Endothelial cell of umbilical vein (primary cell): ENCODE measurements at regions not wholly inside any gene's neighbourhood (a gene's known extent, or its start where the extent isn't known, plus 50 kb on each side); places are given as distances from the start of the nearest gene placed in this dataset.

Source experiments
- MYC ChIP-seq: IDR thresholded peaks from one replicate; pipeline ENCODE4 v1.6.1; 2011; ENCODE audit warnings: mild to moderate bottlenecking, low read depth, low read length
- POLR2A ChIP-seq: IDR thresholded peaks from 2 replicates; pipeline ENCODE4 v1.6.1; 2012; ENCODE audit warnings: low read depth, mild to moderate bottlenecking, control low read depth, low read length
- TF ChIP-seq, protein P1 (sequence below), 2 donors: IDR thresholded peaks; 1 replicate in 1 of 2; 2 replicates in 1 of 2; pipeline ENCODE4 v1.5.1; 2011; ENCODE audit warnings: low read length in 2 of 2, mild to moderate bottlenecking in 2 of 2, moderate library complexity in 2 of 2, control low read depth in 1 of 2, inconsistent platforms in 1 of 2, low read depth in 1 of 2; ENCODE audit not compliant: insufficient read depth in 1 of 2; ENCODE audit errors: extremely low read depth in 1 of 2

- TF ChIP-seq POLR2A (no peak), MYC (no peak)
- TF ChIP-seq, protein P1, sequence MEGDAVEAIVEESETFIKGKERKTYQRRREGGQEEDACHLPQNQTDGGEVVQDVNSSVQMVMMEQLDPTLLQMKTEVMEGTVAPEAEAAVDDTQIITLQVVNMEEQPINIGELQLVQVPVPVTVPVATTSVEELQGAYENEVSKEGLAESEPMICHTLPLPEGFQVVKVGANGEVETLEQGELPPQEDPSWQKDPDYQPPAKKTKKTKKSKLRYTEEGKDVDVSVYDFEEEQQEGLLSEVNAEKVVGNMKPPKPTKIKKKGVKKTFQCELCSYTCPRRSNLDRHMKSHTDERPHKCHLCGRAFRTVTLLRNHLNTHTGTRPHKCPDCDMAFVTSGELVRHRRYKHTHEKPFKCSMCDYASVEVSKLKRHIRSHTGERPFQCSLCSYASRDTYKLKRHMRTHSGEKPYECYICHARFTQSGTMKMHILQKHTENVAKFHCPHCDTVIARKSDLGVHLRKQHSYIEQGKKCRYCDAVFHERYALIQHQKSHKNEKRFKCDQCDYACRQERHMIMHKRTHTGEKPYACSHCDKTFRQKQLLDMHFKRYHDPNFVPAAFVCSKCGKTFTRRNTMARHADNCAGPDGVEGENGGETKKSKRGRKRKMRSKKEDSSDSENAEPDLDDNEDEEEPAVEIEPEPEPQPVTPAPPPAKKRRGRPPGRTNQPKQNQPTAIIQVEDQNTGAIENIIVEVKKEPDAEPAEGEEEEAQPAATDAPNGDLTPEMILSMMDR (IDR thresholded peaks at IDR 0.05; ENCODE audit: extremely low read depth in 1 of 2, insufficient read depth in 1 of 2, low read depth in 1 of 2, low read length in 2 of 2): no peak
Measured at GRCh38 chr4:151486168-151486567, 77.2 kb downstream of the FHIP1A start.
